ENCODE measurements at regions not wholly inside any gene's neighbourhood (a gene's known extent, or its start where the extent isn't known, plus 50 kb on each side); places are given as distances from the start of the nearest gene placed in this dataset.

GRCh38 chr17:17420561-17421269, 56.1 kb upstream of the MED9 start:
- H3K4me1 ChIP-seq (replicated peaks in 1 of 2) = peaks cover 0 to 24% of the 10 kb centered on the region in 2 donors
- TF ChIP-seq CTCF (IDR thresholded peaks at IDR 0.05) (no peak), POLR2A (IDR thresholded peaks at IDR 0.05) (no peak)
- 76 to 79% (median 78%) methylated on average over 12 to 16 of the region's 16 CpGs for WGBS, 4 donors
- intact Hi-C loops (cut with DNase I) = no loop called here
- H3K36me3 ChIP-seq (replicated peaks in 1 of 2) = no peaks in the 10 kb centered on the region
- H3K4me3 ChIP-seq = no peak overlapping the region
- H3K9me3 ChIP-seq (replicated peaks in 1 of 3) = no peaks in the 10 kb centered on the region
- DNase-seq = peak in 6 of 7 donors; percentile 47 to 84 (median 60)
- H3K27ac ChIP-seq = peak overlapping the region in 2 of 5 donors; percentile 56 to 73
- no peaks in the 10 kb centered on the region for H3K27me3 ChIP-seq

- peak overlapping the region in 1 of 5 donors; percentile 47 for H3K27ac ChIP-seq
- no peak for DNase-seq
Observed at GRCh38 chr17:17421346-17422216, 55.2 kb upstream of the MED9 start.

GRCh38 chr17:17422217-17422610, 54.6 kb upstream of the MED9 start:
- Histone ChIP-seq H3K27me3 (no peaks in the 10 kb centered on the region), H3K36me3 (replicated peaks in 1 of 2) (no peaks in the 10 kb centered on the region), H3K27ac (no peak overlapping the region), H3K9me3 (replicated peaks in 1 of 3) (no peaks in the 10 kb centered on the region), H3K4me3 (no peak overlapping the region), H3K4me1 (replicated peaks in 1 of 2) (peaks cover 0 to 10% of the 10 kb centered on the region in 2 donors)
- 80 to 90% (median 85%) methylated on average over 5 of the region's 5 CpGs for WGBS, 4 donors
- TF ChIP-seq POLR2A (IDR thresholded peaks at IDR 0.05) = no peak
- TF ChIP-seq CTCF (IDR thresholded peaks at IDR 0.05) = no peak
- intact Hi-C loops (cut with DNase I) = no loop called here
- DNase-seq = no peak

More at GRCh38 chr17:17421346-17422216, 55.2 kb upstream of the MED9 start:
- Histone ChIP-seq H3K4me3 (no peak overlapping the region), H3K36me3 (replicated peaks in 1 of 2) (no peaks in the 10 kb centered on the region), H3K4me1 (replicated peaks in 1 of 2) (peaks cover 0 to 16% of the 10 kb centered on the region in 2 donors), H3K9me3 (replicated peaks in 1 of 3) (no peaks in the 10 kb centered on the region), H3K27me3 (no peaks in the 10 kb centered on the region)
- WGBS, 4 donors = 90 to 95% (median 92%) methylated on average over 9 to 10 of the region's 10 CpGs
- no peak for TF ChIP-seq POLR2A (IDR thresholded peaks at IDR 0.05)
- TF ChIP-seq CTCF (IDR thresholded peaks at IDR 0.05) = no peak
- intact Hi-C loops (cut with DNase I) = no loop called here

GRCh38 chr17:17422641-17423040, 54.2 kb upstream of the MED9 start:
- WGBS, 4 donors = 79 to 96% (median 89%) methylated on average over 6 to 7 of the region's 7 CpGs
- no peak overlapping the region for H3K4me3 ChIP-seq
- no peak overlapping the region for H3K27ac ChIP-seq
- H3K27me3 ChIP-seq = no peaks in the 10 kb centered on the region
- H3K9me3 ChIP-seq (replicated peaks in 1 of 3) = no peaks in the 10 kb centered on the region
- no peaks in the 10 kb centered on the region for H3K36me3 ChIP-seq (replicated peaks in 1 of 2)
- intact Hi-C loops (cut with DNase I) = no loop called here
- no peak for DNase-seq
- peaks cover 0 to 9% of the 10 kb centered on the region in 2 donors for H3K4me1 ChIP-seq (replicated peaks in 1 of 2)
- TF ChIP-seq CTCF (IDR thresholded peaks at IDR 0.05) = no peak
- no peak for TF ChIP-seq POLR2A (IDR thresholded peaks at IDR 0.05)
